A549 (cell line): ENCODE measurements at regions not wholly inside any gene's neighbourhood (a gene's known extent, or its start where the extent isn't known, plus 50 kb on each side); places are given as distances from the start of the nearest gene placed in this dataset.

ENCODE experiments used
- ATAC-seq, 2 experiments: fragments of 200-7000 bp in 1 of 2; fragments of >200 bp in 1 of 2; cut with Nextera tagmentation in 1 of 2; cut with Tn5 transposase in 1 of 2; 3 replicates each; pipeline versions ENCODE4 v1.8.0 to v1.9.1; 2018 to 2020; ENCODE audit warnings: mild to moderate bottlenecking in 1 of 2, moderate library complexity in 1 of 2
- CTCF ChIA-PET: fragments of 300-600 bp; sonication (Branson Sonifier 250); formaldehyde crosslinking; extraction: SDS; loops from one replicate; lab custom pipeline; 2021; ENCODE audit warnings: antibody characterized with exemption, inconsistent platforms; lab: Yijun Ruan, JAX
- POLR2A ChIA-PET: fragments of 350-600 bp; formaldehyde crosslinking; extraction: SDS; loops from one replicate; lab custom pipeline; 2021; ENCODE audit warnings: antibody characterized with exemption, inconsistent platforms; lab: Yijun Ruan, JAX
- DNase-seq, 2 experiments: peaks; one replicate each; pipeline versions ENCODE4 v3.0.0 to v3.0.0-alpha.2; 2011 to 2016; ENCODE audit warnings: low read depth in 1 of 2, low spot score in 1 of 2
- FAIRE-seq: peaks from 2 replicates; lab custom pipeline; 2011; peaks lifted over from hg19 to GRCh38; lab: Jason Lieb, UNC
- H3K27ac ChIP-seq, 2 experiments: fragments of >200 bp; sonication (Bioruptor Twin); formaldehyde crosslinking; 3 replicates each; pipeline ENCODE4 v1.5.1; 2016 to 2017
- H3K4me1 ChIP-seq: fragments of >200 bp; sonication (Bioruptor Twin); formaldehyde crosslinking; 3 replicates; pipeline ENCODE4 v1.6.1; 2016
- H3K4me2 ChIP-seq: fragments of >200 bp; sonication (Bioruptor Twin); formaldehyde crosslinking; 3 replicates; pipeline ENCODE4 v1.6.1; 2016
- H3K4me3 ChIP-seq: fragments of >200 bp; sonication (Bioruptor Twin); formaldehyde crosslinking; 3 replicates; pipeline ENCODE4 v1.5.1; 2016
- H3K9me3 ChIP-seq: fragments of >200 bp; sonication (Bioruptor Twin); formaldehyde crosslinking; 3 replicates; pipeline ENCODE4 v1.6.1; 2016
- CEBPB ChIP-seq, 2 experiments: fragments of >200 bp in 1 of 2; sonication (Bioruptor Twin) in 1 of 2; formaldehyde crosslinking in 1 of 2; IDR thresholded peaks; 2 replicates each; pipeline ENCODE4 v1.6.1; 2012 to 2016
- FOSL2 ChIP-seq, 2 experiments: fragments of 450-650 bp in 1 of 2; fragments of >200 bp in 1 of 2; sonication (Bioruptor Twin) in 1 of 2; formaldehyde crosslinking; IDR thresholded peaks; 2 replicates each; pipeline versions ENCODE4 v1.5.0 to v1.6.1; 2016 to 2020; ENCODE audit warnings: mild to moderate bottlenecking in 1 of 2, moderate library complexity in 1 of 2
- HOXA7 ChIP-seq: fragments of 250-450 bp; sonication (Bioruptor Pico); IDR thresholded peaks from 2 replicates; pipeline ENCODE4 v1.5.0; 2020; ENCODE audit warnings: mild to moderate bottlenecking, moderate library complexity
- JUN ChIP-seq, 2 experiments: fragments of >200 bp; sonication (Bioruptor Twin); formaldehyde crosslinking; IDR thresholded peaks; 2 replicates in 1 of 2; 3 replicates in 1 of 2; pipeline ENCODE4 v1.6.1; 2016 to 2017
- JUNB ChIP-seq: fragments of >200 bp; sonication (Bioruptor Twin); formaldehyde crosslinking; IDR thresholded peaks from 2 replicates; pipeline ENCODE4 v1.6.1; 2016
- KDM1A ChIP-seq: fragments of 200-600 bp; sonication (generic); IDR thresholded peaks from 2 replicates; pipeline ENCODE4 v1.6.1; 2016; ENCODE audit warnings: low read depth, mild to moderate bottlenecking
- KDM5A ChIP-seq: fragments of 200-600 bp; sonication (generic); IDR thresholded peaks from 2 replicates; pipeline ENCODE4 v1.6.1; 2016; ENCODE audit warnings: antibody characterized with exemption, mild to moderate bottlenecking
- PHF8 ChIP-seq: fragments of 200-600 bp; sonication (generic); IDR thresholded peaks from 2 replicates; pipeline ENCODE4 v1.6.1; 2016; ENCODE audit warnings: low read depth, mild to moderate bottlenecking, antibody characterized with exemption, moderate library complexity, borderline replicate concordance
- POLR2A ChIP-seq: IDR thresholded peaks from 2 replicates; pipeline ENCODE4 v1.6.1; 2012; ENCODE audit warnings: mild to moderate bottlenecking, low read length
- POLR2AphosphoS2 ChIP-seq: conservative IDR thresholded peaks from 2 replicates; pipeline ENCODE4 v1.6.1; 2012; ENCODE audit warnings: low read length, improper control_type of control experiment, inconsistent platforms
- RAD21 ChIP-seq, 2 experiments: fragments of >200 bp in 1 of 2; sonication (Bioruptor Twin) in 1 of 2; formaldehyde crosslinking in 1 of 2; IDR thresholded peaks in 1 of 2; conservative IDR thresholded peaks in 1 of 2; 2 replicates in 1 of 2; 3 replicates in 1 of 2; pipeline ENCODE4 v1.6.1; 2012 to 2018; ENCODE audit warnings: inconsistent platforms in 1 of 2
- RARB ChIP-seq: fragments of 250-450 bp; sonication (Bioruptor Pico); IDR thresholded peaks from 2 replicates; pipeline ENCODE4 v1.8.0; 2021; ENCODE audit warnings: mild to moderate bottlenecking, moderate library complexity
- TFCP2L1 ChIP-seq: fragments of 250-450 bp; sonication (Bioruptor Pico); IDR thresholded peaks from 2 replicates; pipeline ENCODE4 v1.5.0; 2021; ENCODE audit warnings: mild to moderate bottlenecking
- ZFP36 ChIP-seq: fragments of 450-650 bp; IDR thresholded peaks from 2 replicates; pipeline ENCODE4 v1.6.1; 2014; ENCODE audit warnings: borderline replicate concordance; ENCODE audit not compliant: partially characterized antibody
- ZSCAN20 ChIP-seq: fragments of 250-450 bp; sonication (Bioruptor Pico); IDR thresholded peaks from 2 replicates; pipeline ENCODE4 v1.8.0; 2022; ENCODE audit warnings: mild to moderate bottlenecking, moderate library complexity
- WGBS: methylation state at CpG from one replicate; pipeline ENCODE4 v1.1.6; 2017; ENCODE audit errors: missing lambda C conversion rate; 5-methylcytosine and 5-hydroxymethylcytosine counted together
- TF ChIP-seq, protein P1 (sequence below): fragments of 250-450 bp; sonication (Bioruptor Pico); IDR thresholded peaks from 2 replicates; pipeline ENCODE4 v1.5.0; 2020; ENCODE audit warnings: low read depth, mild to moderate bottlenecking, moderate library complexity
- TF ChIP-seq, protein P2 (sequence below): IDR thresholded peaks from 2 replicates; pipeline ENCODE4 v1.6.1; 2012
- TF ChIP-seq, protein P3 (sequence below): IDR thresholded peaks from 2 replicates; pipeline ENCODE4 v1.6.1; 2012; ENCODE audit warnings: low read depth, borderline replicate concordance
- TF ChIP-seq, protein P4 (sequence below): fragments of 450-650 bp; IDR thresholded peaks from 2 replicates; pipeline ENCODE4 v1.6.1; 2014; ENCODE audit warnings: antibody characterized with exemption

DNA sequence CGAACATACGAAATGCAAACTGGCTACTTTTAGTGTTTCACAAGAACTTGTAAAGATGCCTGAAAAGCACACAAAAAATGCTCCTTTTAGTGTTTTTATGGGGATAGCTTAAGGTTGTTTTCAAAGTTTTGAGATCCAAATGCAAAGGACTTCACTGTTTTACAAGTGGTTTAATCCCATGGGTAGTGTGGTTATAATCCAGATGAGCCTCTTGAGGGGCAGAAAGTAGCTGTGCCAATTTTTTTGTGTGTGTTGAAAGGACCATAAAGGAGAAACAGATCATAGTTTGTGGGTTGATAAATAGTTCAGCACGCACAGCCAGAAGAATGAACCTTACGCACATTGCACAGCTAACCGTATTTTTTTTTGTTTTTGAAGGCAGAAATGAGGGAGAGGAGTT, 126.9 kb upstream of the GIMD1 start:
- Histone ChIP-seq H3K9me3 (no peaks in the 10 kb centered on the region), H3K4me3 (no peak overlapping the region), H3K27ac (no peak overlapping the region), H3K4me2 (no peak overlapping the region), H3K4me1 (no peaks in the 10 kb centered on the region)
- DNase-seq = no peak
- no peak for TF ChIP-seq HOXA7 (CRISPR knock-in tag)
- TF ChIP-seq FOSL2 (IDR thresholded peaks at IDR 0.05) = no peak
- no peak for TF ChIP-seq FOSL2 (CRISPR knock-in tag; IDR thresholded peaks at IDR 0.05)
- CTCF ChIA-PET = no interaction called here
- WGBS = 68% methylated on average over 5 of the region's 5 CpGs
- FAIRE-seq = no peak
- no peak for ATAC-seq
- POLR2A ChIA-PET = no interaction called here

DNA sequence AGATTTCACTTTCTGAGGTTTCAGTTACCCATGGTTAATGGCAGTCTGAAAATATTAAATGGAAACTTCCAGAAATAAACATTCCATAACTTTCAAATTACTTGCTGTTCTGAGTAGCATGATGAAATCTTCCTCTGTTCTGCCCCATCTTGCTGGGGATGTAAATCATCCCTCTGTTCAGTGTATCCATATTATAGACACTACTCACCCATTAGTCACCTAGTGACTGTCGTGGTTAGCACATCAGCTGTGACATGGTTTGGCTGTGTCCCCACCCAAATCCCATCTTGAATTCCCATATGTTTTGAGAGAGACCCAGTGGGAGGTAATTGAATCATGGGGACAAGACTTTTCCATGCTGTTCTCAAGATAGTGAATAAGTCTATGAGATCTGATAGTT, 125.5 kb upstream of the GIMD1 start:
- TF ChIP-seq RAD21 (conservative IDR thresholded peaks at IDR 0.05 in 1 of 2, IDR thresholded peaks at IDR 0.05 in 1 of 2) (no peak), KDM5A (no peak), KDM1A (no peak), JUN (IDR thresholded peaks at IDR 0.05) (no peak), POLR2A (no peak), PHF8 (no peak), JUNB (no peak), CEBPB (IDR thresholded peaks at IDR 0.05) (no peak), TFCP2L1 (CRISPR knock-in tag) (no peak)
- TF ChIP-seq, protein P1, sequence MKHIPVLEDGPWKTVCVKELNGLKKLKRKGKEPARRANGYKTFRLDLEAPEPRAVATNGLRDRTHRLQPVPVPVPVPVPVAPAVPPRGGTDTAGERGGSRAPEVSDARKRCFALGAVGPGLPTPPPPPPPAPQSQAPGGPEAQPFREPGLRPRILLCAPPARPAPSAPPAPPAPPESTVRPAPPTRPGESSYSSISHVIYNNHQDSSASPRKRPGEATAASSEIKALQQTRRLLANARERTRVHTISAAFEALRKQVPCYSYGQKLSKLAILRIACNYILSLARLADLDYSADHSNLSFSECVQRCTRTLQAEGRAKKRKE (CRISPR knock-in tag) = no peak
- TF ChIP-seq, protein P2, sequence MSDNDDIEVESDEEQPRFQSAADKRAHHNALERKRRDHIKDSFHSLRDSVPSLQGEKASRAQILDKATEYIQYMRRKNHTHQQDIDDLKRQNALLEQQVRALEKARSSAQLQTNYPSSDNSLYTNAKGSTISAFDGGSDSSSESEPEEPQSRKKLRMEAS = no peak
- TF ChIP-seq, protein P3, sequence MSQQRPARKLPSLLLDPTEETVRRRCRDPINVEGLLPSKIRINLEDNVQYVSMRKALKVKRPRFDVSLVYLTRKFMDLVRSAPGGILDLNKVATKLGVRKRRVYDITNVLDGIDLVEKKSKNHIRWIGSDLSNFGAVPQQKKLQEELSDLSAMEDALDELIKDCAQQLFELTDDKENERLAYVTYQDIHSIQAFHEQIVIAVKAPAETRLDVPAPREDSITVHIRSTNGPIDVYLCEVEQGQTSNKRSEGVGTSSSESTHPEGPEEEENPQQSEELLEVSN = no peak
- FAIRE-seq = no peak
- no peak for ATAC-seq
- ChIA-PET CTCF (no interaction called here), POLR2A (no interaction called here)
- Histone ChIP-seq H3K27ac (no peak overlapping the region), H3K4me2 (no peak overlapping the region), H3K9me3 (no peaks in the 10 kb centered on the region), H3K4me3 (no peak overlapping the region), H3K4me1 (no peaks in the 10 kb centered on the region)
- no peak for DNase-seq
- WGBS = 24% methylated on average over 1 of the region's 1 CpG

DNA sequence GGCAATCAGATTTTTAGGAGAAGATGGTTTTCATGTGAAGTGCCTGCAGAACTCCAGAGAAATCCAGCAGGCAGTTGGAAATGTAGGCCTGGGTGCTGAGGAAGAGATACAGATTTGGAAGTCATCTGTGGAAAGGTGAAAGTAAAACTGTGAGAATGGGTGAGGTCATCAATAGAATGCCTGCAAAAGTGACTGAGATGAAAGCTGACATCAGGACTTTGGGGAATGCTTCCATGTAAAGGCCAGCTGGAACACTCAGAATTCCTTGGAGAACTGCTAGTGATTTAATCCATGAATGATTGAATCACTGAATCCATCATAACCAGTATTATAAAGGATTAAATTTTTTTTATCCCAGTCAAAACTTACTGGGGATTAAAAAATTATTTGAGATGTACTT, 124.5 kb upstream of the GIMD1 start:
- H3K4me3 ChIP-seq = no peak overlapping the region
- DNase-seq (no peak), FAIRE-seq (no peak), ATAC-seq (no peak)
- H3K27ac ChIP-seq = no peak overlapping the region
- no peaks in the 10 kb centered on the region for H3K4me1 ChIP-seq
- TF ChIP-seq POLR2AphosphoS2 (no peak), ZSCAN20 (CRISPR knock-in tag) (no peak), RARB (CRISPR knock-in tag) (no peak)
- H3K9me3 ChIP-seq = no peaks in the 10 kb centered on the region
- ChIA-PET POLR2A (no interaction called here), CTCF (no interaction called here)
- H3K4me2 ChIP-seq = no peak overlapping the region

DNA sequence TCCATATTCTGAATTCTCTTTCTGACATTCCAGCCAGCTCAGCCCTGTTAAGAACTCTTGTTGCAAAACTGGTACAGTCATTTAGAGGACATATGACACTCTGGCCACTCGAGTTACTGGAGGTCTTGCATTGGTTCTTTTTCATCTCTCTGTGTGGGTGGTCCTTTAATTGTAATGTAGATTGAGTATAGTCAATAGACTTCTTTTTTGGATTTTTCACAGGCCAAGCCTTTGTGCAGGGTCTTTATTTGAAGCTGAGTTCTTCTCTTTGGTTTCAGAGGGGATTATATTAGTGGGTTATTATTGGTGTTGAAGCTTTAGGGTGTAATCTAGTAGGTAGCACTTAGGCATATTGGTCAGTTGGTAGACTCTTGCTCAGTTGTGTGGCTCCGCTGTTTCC, 118.0 kb upstream of the GIMD1 start:
- CTCF ChIA-PET = no interaction called here
- ATAC-seq = no peak

More for the DNA sequence above, 118.0 kb upstream of the GIMD1 start:
- Histone ChIP-seq H3K4me1 (no peaks in the 10 kb centered on the region), H3K4me2 (no peak overlapping the region), H3K9me3 (no peaks in the 10 kb centered on the region), H3K27ac (no peak overlapping the region), H3K4me3 (no peak overlapping the region)
- POLR2A ChIA-PET = no interaction called here
- DNase-seq = no peak
- FAIRE-seq = no peak
- TF ChIP-seq RAD21 (conservative IDR thresholded peaks at IDR 0.05 in 1 of 2, IDR thresholded peaks at IDR 0.05 in 1 of 2) (no peak), ZFP36 (no peak)
- TF ChIP-seq, protein P4, sequence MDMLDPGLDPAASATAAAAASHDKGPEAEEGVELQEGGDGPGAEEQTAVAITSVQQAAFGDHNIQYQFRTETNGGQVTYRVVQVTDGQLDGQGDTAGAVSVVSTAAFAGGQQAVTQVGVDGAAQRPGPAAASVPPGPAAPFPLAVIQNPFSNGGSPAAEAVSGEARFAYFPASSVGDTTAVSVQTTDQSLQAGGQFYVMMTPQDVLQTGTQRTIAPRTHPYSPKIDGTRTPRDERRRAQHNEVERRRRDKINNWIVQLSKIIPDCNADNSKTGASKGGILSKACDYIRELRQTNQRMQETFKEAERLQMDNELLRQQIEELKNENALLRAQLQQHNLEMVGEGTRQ = no peak
- 45% methylated on average over 2 of the region's 2 CpGs for WGBS
